Mesendoderm (in vitro differentiated cells): ENCODE measurements at regions not wholly inside any gene's neighbourhood (a gene's known extent, or its start where the extent isn't known, plus 50 kb on each side); places are given as distances from the start of the nearest gene placed in this dataset.

Experiments
- DNase-seq: peaks from one replicate; pipeline ENCODE4 v3.0.0; 2013
- H2AK5ac ChIP-seq: 2 replicates; pipeline ENCODE4 v1.6.1; 2013; ENCODE audit warnings: low read length, inconsistent platforms
- H2BK120ac ChIP-seq: 2 replicates; pipeline ENCODE4 v1.6.1; 2013; ENCODE audit warnings: low read depth, mild to moderate bottlenecking, low read length, moderate library complexity, mixed read lengths
- H2BK15ac ChIP-seq: replicated peaks from 2 replicates; pipeline ENCODE4 v1.6.1; 2013; ENCODE audit warnings: low read depth, mild to moderate bottlenecking, moderate library complexity
- H2BK5ac ChIP-seq: 2 replicates; pipeline ENCODE4 v1.6.1; 2013; ENCODE audit warnings: low read length, inconsistent platforms
- H3K18ac ChIP-seq: 2 replicates; pipeline ENCODE4 v1.6.1; 2013; ENCODE audit warnings: mild to moderate bottlenecking, low read length, mixed read lengths
- H3K23ac ChIP-seq: one replicate; pipeline ENCODE4 v1.6.1; 2013; ENCODE audit warnings: low read length
- H3K27ac ChIP-seq: 2 replicates; pipeline ENCODE4 v1.5.1; 2013; ENCODE audit warnings: low read depth, mild to moderate bottlenecking, inconsistent platforms, low read length, moderate library complexity
- H3K27me3 ChIP-seq: 2 replicates; pipeline ENCODE4 v1.6.1; 2013; ENCODE audit warnings: low read length, control low read depth, mild to moderate bottlenecking, inconsistent platforms; ENCODE audit not compliant: insufficient read depth, poor library complexity
- H3K36me3 ChIP-seq: 2 replicates; pipeline ENCODE4 v1.6.1; 2013; ENCODE audit warnings: low read length, inconsistent platforms; ENCODE audit not compliant: control insufficient read depth, insufficient read depth
- H3K4ac ChIP-seq: one replicate; pipeline ENCODE4 v1.6.1; 2013; ENCODE audit warnings: low read depth, mild to moderate bottlenecking, low read length, moderate library complexity
- H3K4me1 ChIP-seq: 2 replicates; pipeline ENCODE4 v1.6.1; 2013; ENCODE audit warnings: low read depth, low read length, inconsistent platforms; ENCODE audit not compliant: control insufficient read depth
- H3K4me2 ChIP-seq: 2 replicates; pipeline ENCODE4 v1.6.1; 2013; ENCODE audit warnings: low read length
- H3K4me3 ChIP-seq: 2 replicates; pipeline ENCODE4 v1.5.1; 2013; ENCODE audit warnings: mild to moderate bottlenecking, low read length
- H3K56ac ChIP-seq: one replicate; pipeline ENCODE4 v1.6.1; 2013; ENCODE audit warnings: low read length
- H3K79me1 ChIP-seq: 2 replicates; pipeline ENCODE4 v1.6.1; 2013; ENCODE audit warnings: low read length, inconsistent platforms
- H3K79me2 ChIP-seq: 2 replicates; pipeline ENCODE4 v1.6.1; 2013; ENCODE audit warnings: mild to moderate bottlenecking, low read length; ENCODE audit not compliant: control insufficient read depth, insufficient read depth
- H3K9ac ChIP-seq: 2 replicates; pipeline ENCODE4 v1.6.1; 2013; ENCODE audit warnings: low read length, inconsistent platforms
- H4K5ac ChIP-seq: one replicate; pipeline ENCODE4 v1.6.1; 2013; ENCODE audit warnings: low read length
- H4K8ac ChIP-seq: one replicate; pipeline ENCODE4 v1.6.1; 2013; ENCODE audit warnings: low read depth, mild to moderate bottlenecking, control low read depth, low read length, moderate library complexity
- WGBS: extraction: QIAGEN DNeasy Blood & Tissue Kit; methylation state at CpG from one replicate; pipeline ENCODE4 v1.1.7; 2013; ENCODE audit warnings: low lambda C conversion rate, missing lambda C conversion rate; ENCODE audit not compliant: insufficient coverage; ENCODE audit errors: extremely low coverage; 5-methylcytosine and 5-hydroxymethylcytosine counted together

DNA sequence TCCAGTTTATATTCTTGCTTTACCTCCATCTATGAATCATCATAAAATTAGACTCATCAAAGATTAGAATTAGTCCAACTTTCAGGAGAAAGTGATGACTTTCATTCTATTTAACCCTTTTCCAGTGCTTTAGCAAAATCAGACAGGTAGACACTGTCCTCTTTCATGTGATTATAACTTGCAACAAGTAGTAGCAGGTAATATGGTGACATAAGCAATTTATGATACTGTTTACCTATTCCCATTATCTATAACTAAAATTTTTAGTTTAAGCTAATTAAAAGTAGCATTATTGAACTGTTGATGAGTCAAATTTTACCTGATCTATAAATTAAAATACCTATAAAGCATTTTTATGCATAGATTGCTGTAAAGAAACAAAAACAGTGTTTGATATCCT is 351.6 kb downstream of the SEC23A start:
- Histone ChIP-seq H3K79me2 (no peaks in the 10 kb centered on the region), H4K8ac (no peak overlapping the region), H3K18ac (no peak overlapping the region), H3K4me2 (no peak overlapping the region), H2AK5ac (no peak overlapping the region), H3K4me1 (no peaks in the 10 kb centered on the region), H3K9ac (no peak overlapping the region), H4K5ac (no peak overlapping the region), H3K36me3 (no peaks in the 10 kb centered on the region), H3K4me3 (no peak overlapping the region), H2BK15ac (no peak overlapping the region), H3K23ac (no peak overlapping the region), H2BK5ac (no peak overlapping the region), H3K79me1 (no peaks in the 10 kb centered on the region), H2BK120ac (no peak overlapping the region), H3K27me3 (no peaks in the 10 kb centered on the region), H3K56ac (no peak overlapping the region), H3K4ac (no peak overlapping the region), H3K27ac (no peak overlapping the region)
- no peak for DNase-seq

DNA sequence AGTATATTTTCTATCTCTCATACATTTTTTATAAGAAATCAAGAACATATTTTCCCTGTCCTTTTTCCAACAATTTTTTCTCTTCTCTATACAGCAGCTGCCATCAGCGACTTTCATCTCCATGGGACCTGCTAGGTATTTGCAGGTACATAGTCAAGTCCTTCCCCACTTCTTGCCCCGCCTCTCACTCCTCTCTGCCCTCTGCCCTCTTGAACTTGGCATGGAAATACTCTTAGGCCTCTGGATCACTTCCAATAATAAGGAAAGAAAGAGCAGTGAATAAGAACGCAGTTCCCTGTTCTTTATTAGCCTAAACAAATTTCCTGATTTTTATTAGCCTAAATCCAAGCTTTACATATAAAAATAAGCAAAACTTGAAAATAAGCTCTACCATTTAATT is 353.1 kb downstream of the SEC23A start:
- no peaks in the 10 kb centered on the region for H3K4me1 ChIP-seq
- H2BK120ac ChIP-seq, result no peak overlapping the region
- no peak overlapping the region for H4K5ac ChIP-seq
- H3K27ac ChIP-seq, result no peak overlapping the region
- no peaks in the 10 kb centered on the region for H3K36me3 ChIP-seq
- DNase-seq, result no peak
- H3K9ac ChIP-seq, result no peak overlapping the region
- no peak overlapping the region for H3K4me3 ChIP-seq
- no peak overlapping the region for H2BK5ac ChIP-seq
- no peak overlapping the region for H3K56ac ChIP-seq
- H3K79me2 ChIP-seq, result no peaks in the 10 kb centered on the region
- WGBS, result no CpG with 5 or more reads among the region's 3 CpGs
- H2AK5ac ChIP-seq, result no peak overlapping the region
- H3K18ac ChIP-seq, result no peak overlapping the region
- no peak overlapping the region for H4K8ac ChIP-seq
- H3K4me2 ChIP-seq, result no peak overlapping the region
- H3K79me1 ChIP-seq, result no peaks in the 10 kb centered on the region
- H3K23ac ChIP-seq, result no peak overlapping the region
- no peak overlapping the region for H2BK15ac ChIP-seq
- no peaks in the 10 kb centered on the region for H3K27me3 ChIP-seq
- no peak overlapping the region for H3K4ac ChIP-seq

DNA sequence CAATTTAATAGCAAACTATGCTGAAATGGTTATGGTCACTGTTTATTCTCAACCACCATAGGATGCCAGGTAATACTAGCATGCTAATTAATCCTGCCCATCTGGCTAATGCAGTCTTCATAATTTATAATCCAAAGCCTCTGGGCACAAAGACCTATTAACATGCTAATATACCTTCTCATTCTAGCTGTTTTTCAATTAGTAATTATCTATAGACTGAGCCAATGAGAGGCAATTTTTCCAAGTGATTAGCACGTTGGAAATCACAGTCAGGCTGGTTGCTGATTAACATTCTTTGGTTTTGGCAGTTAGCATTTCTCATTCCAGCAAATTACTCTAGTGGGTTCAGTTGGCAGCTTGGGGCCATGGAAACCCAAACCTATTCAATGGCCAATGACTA is 357.2 kb downstream of the SEC23A start:
- no peak overlapping the region for H3K4me3 ChIP-seq
- no peak overlapping the region for H3K4me2 ChIP-seq
- H3K4me1 ChIP-seq, result no peaks in the 10 kb centered on the region
- H3K27ac ChIP-seq, result no peak overlapping the region
- no peak overlapping the region for H2BK120ac ChIP-seq
- DNase-seq, result no peak
- no peak overlapping the region for H2BK15ac ChIP-seq
- H2AK5ac ChIP-seq, result no peak overlapping the region
- H4K8ac ChIP-seq, result no peak overlapping the region
- no peaks in the 10 kb centered on the region for H3K79me1 ChIP-seq
- no peak overlapping the region for H3K56ac ChIP-seq
- no peak overlapping the region for H3K4ac ChIP-seq
- H3K18ac ChIP-seq, result no peak overlapping the region
- H3K79me2 ChIP-seq, result no peaks in the 10 kb centered on the region
- H2BK5ac ChIP-seq, result no peak overlapping the region
- H4K5ac ChIP-seq, result no peak overlapping the region
- no peaks in the 10 kb centered on the region for H3K36me3 ChIP-seq
- no CpG with 5 or more reads among the region's 1 CpG for WGBS
- no peak overlapping the region for H3K9ac ChIP-seq
- no peak overlapping the region for H3K23ac ChIP-seq
- H3K27me3 ChIP-seq, result no peaks in the 10 kb centered on the region

DNA sequence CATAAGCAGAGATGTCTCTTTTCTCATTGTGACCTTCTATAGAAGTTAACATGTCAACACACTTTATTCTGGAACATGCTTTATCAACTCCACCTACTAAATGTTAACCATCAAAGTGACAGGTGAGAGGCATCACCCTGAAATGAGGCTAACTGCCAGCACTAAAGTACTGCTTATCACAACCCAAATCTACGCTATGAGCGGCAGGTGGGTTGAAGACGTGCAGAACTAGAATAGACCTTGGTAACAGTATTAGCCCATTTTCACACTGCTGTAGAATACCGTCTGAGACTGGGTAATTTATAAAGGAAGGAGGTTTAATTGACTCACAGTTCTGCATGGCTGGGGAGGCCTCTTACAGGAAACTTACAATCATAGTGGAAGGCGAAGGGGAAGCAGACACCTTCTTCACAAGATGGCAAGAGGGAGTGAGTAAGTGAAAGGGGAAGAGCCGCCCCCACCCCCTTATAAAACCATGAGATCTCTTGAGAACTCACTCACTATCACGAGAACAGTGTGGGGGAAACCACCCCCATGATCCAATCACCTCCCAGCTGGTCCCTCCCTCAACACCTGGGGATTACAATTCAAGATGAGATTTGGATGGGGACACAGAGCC is 359.0 kb downstream of the SEC23A start:
- H2BK120ac ChIP-seq, result no peak overlapping the region
- no peak overlapping the region for H2AK5ac ChIP-seq
- H3K56ac ChIP-seq, result no peak overlapping the region
- H2BK5ac ChIP-seq, result no peak overlapping the region
- H3K36me3 ChIP-seq, result no peaks in the 10 kb centered on the region
- no peak overlapping the region for H3K9ac ChIP-seq
- H3K27me3 ChIP-seq, result no peaks in the 10 kb centered on the region
- H3K23ac ChIP-seq, result no peak overlapping the region
- no peak for DNase-seq
- H3K4me1 ChIP-seq, result no peaks in the 10 kb centered on the region
- no peaks in the 10 kb centered on the region for H3K79me2 ChIP-seq
- H3K18ac ChIP-seq, result no peak overlapping the region
- no peak overlapping the region for H3K4me2 ChIP-seq
- H3K4me3 ChIP-seq, result no peak overlapping the region
- H3K27ac ChIP-seq, result no peak overlapping the region
- no CpG with 5 or more reads among the region's 7 CpGs for WGBS
- no peak overlapping the region for H2BK15ac ChIP-seq
- no peaks in the 10 kb centered on the region for H3K79me1 ChIP-seq
- H4K8ac ChIP-seq, result no peak overlapping the region
- H4K5ac ChIP-seq, result no peak overlapping the region
- no peak overlapping the region for H3K4ac ChIP-seq

DNA sequence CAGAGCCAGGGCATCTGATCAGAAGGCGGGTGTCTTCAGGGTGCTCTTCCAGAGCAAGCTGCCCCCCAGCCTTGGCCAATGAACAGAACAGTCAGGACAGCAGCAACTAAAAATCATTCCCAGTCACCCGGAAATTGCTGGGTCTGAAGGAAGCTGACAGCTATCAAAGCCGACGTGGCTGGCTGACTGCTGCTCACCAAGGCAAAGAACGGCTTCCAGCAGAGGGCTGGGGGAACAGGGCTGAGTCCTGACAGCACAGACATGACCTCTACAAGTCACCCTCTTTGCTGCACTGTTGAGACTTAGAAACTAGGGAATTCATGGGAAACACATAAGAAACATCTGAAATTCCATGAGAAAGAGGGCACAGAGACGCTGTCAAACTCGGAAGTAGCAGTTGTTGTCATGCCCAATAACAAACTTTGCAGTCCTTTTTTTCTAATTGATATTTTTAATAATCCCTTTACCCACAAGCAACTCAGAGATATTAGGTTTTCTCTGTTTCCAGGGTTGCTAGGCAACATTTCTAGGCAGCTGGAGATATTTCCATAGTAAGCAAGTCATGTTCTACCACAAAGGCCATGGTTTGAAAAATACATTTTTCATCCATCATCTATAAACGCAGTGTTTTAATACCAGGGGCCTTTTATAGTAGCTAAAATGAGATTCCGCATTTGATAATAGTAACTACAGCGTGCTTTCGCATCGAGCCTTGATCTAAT is 365.2 kb downstream of the SEC23A start:
- Histone ChIP-seq H3K4me3 (no peak overlapping the region), H3K56ac (no peak overlapping the region), H4K8ac (no peak overlapping the region), H3K36me3 (no peaks in the 10 kb centered on the region), H3K27me3 (no peaks in the 10 kb centered on the region), H2AK5ac (no peak overlapping the region), H3K4me1 (no peaks in the 10 kb centered on the region), H3K27ac (no peak overlapping the region), H2BK120ac (no peak overlapping the region), H3K9ac (no peak overlapping the region), H3K18ac (no peak overlapping the region), H4K5ac (no peak overlapping the region), H3K23ac (no peak overlapping the region), H2BK5ac (no peak overlapping the region), H3K79me1 (no peaks in the 10 kb centered on the region), H2BK15ac (no peak overlapping the region), H3K4me2 (no peak overlapping the region), H3K4ac (no peak overlapping the region), H3K79me2 (no peaks in the 10 kb centered on the region)
- no peak for DNase-seq
- no CpG with 5 or more reads among the region's 12 CpGs for WGBS

DNA sequence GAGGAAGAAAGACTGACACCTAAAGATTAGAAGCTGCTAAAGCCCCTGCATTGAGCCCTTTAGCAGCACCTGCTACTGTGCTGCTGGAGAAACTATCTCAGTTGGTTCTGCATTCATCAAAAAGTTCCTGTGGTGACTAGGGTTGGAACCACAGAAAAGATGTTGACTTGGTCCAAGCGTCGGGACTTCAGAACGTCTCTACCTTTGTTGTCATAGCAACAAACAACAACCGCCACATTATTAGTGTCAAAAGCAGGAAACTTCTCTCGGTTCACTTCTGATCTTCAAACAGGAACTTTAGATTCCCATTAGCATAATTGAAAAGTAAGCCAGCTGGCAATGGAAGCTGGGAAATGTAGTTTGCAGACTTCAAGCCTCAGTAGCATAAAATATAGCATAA is 368.0 kb downstream of the SEC23A start:
- Histone ChIP-seq H3K18ac (no peak overlapping the region), H3K27me3 (no peaks in the 10 kb centered on the region), H3K23ac (no peak overlapping the region), H2BK120ac (no peak overlapping the region), H3K4me2 (no peak overlapping the region), H3K4me3 (no peak overlapping the region), H3K56ac (no peak overlapping the region), H3K79me1 (no peaks in the 10 kb centered on the region), H3K4ac (no peak overlapping the region), H3K79me2 (no peaks in the 10 kb centered on the region), H3K36me3 (no peaks in the 10 kb centered on the region), H2AK5ac (no peak overlapping the region), H3K27ac (no peak overlapping the region), H4K8ac (no peak overlapping the region), H2BK5ac (no peak overlapping the region), H3K4me1 (no peaks in the 10 kb centered on the region), H2BK15ac (no peak overlapping the region), H4K5ac (no peak overlapping the region), H3K9ac (no peak overlapping the region)
- no peak for DNase-seq
- WGBS, result no CpG with 5 or more reads among the region's 5 CpGs
